ENCODE measurements at regions not wholly inside any gene's neighbourhood (a gene's known extent, or its start where the extent isn't known, plus 50 kb on each side); places are given as distances from the start of the nearest gene placed in this dataset.

- DNase-seq, result no peak
Measured at GRCh38 chr9:107685376-107685775, 195.8 kb upstream of the KLF4 start.

- no peak for DNase-seq
Measured at GRCh38 chr9:107684224-107684623, 194.7 kb upstream of the KLF4 start.

GRCh38 chr9:107683566-107683965 is 194.0 kb upstream of the KLF4 start:
- DNase-seq, result no peak

GRCh38 chr9:107681988-107682387 is 192.4 kb upstream of the KLF4 start:
- DNase-seq, result no peak

- DNase-seq, result no peak
Measured at GRCh38 chr9:107675351-107676259, 186.0 kb upstream of the KLF4 start.

- DNase-seq, result no peak
Measured at GRCh38 chr9:107674721-107675277, 185.2 kb upstream of the KLF4 start.

- no peak for DNase-seq
Measured at GRCh38 chr9:107673861-107674720, 184.5 kb upstream of the KLF4 start.

GRCh38 chr9:107671588-107671987 is 182.0 kb upstream of the KLF4 start:
- DNase-seq, result no peak

- no peak for DNase-seq
Measured at GRCh38 chr9:107669422-107669821, 179.9 kb upstream of the KLF4 start.

- no peak for DNase-seq
Measured at GRCh38 chr9:107667231-107668070, 177.9 kb upstream of the KLF4 start.

- no peak for DNase-seq
Measured at GRCh38 chr9:107665057-107665456, 175.5 kb upstream of the KLF4 start.

GRCh38 chr9:107660976-107661375 is 171.4 kb upstream of the KLF4 start:
- no peak for DNase-seq

- DNase-seq, result no peak
Measured at GRCh38 chr9:107653263-107653821, 163.8 kb upstream of the KLF4 start.

GRCh38 chr9:107650995-107651394 is 161.4 kb upstream of the KLF4 start:
- DNase-seq, result no peak

GRCh38 chr9:107650321-107650720 is 160.8 kb upstream of the KLF4 start:
- no peak for DNase-seq

GRCh38 chr9:107648153-107648715 is 158.7 kb upstream of the KLF4 start:
- no peak for DNase-seq

GRCh38 chr9:107647611-107648010 is 158.0 kb upstream of the KLF4 start:
- no peak for DNase-seq

GRCh38 chr9:107647141-107647540 is 157.6 kb upstream of the KLF4 start:
- DNase-seq, result no peak

GRCh38 chr9:107645464-107645833 is 155.9 kb upstream of the KLF4 start:
- DNase-seq, result no peak

GRCh38 chr9:107644733-107645463 is 155.3 kb upstream of the KLF4 start:
- no peak for DNase-seq

GRCh38 chr9:107639426-107639825 is 149.9 kb upstream of the KLF4 start:
- no peak for DNase-seq
